ENCODE measurements at regions not wholly inside any gene's neighbourhood (a gene's known extent, or its start where the extent isn't known, plus 50 kb on each side); places are given as distances from the start of the nearest gene placed in this dataset.
"Not testable (repeated sequence)": the region's sequence is repeated elsewhere in the genome, so short reads cannot be mapped to it uniquely, and the experiment has no call there.

GRCh38 chr12:46661110-46661845 lies 164.5 kb downstream of the SLC38A4 start:
- DNase-seq (peak; percentile 45), ATAC-seq (ENCODE audit: low read depth in 2 of 2) (peak; percentile 88 to 92)
- Mint-ChIP-seq H3K27ac (peak overlapping the region in 2 of 6 donors; percentile 3 to 71), H3K9me3 (no peaks in the 10 kb centered on the region), H3K4me3 (peak overlapping the region in 7 of 8 donors; percentile 17 to 61 (median 54)), H3K4me1 (peaks cover 20 to 37% (median 24%) of the 10 kb centered on the region in 3 donors), H3K36me3 (no peaks in the 10 kb centered on the region), H3K27me3 (no peaks in the 10 kb centered on the region)

DNA sequence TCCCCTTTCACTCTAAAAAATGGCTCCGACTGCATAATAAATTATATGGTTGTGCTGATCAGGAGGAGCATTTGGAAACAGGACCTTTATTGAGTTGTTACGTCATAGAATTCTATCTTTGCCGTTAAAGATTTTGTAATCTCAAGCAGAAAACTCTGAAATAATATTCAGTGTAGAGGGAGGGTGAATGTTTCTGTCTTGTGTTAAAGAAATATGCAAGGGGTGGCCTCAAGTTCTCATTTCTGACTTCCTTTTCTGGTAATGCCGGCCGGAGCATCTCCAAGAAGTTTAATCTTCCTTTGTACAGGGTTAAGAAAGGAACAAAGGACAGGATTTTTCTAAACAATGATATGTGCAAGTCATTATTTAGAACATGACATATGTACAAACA lies 165.1 kb downstream of the SLC38A4 start:
- peaks cover 20 to 37% (median 24%) of the 10 kb centered on the region in 3 donors for H3K4me1 Mint-ChIP-seq
- H3K27ac Mint-ChIP-seq, result peak overlapping the region in 2 of 6 donors; percentile 3 to 27
- H3K36me3 Mint-ChIP-seq, result no peaks in the 10 kb centered on the region
- ATAC-seq (ENCODE audit: low read depth in 2 of 2) (peak in 1 of 2 donors; percentile 15), DNase-seq (no peak)
- H3K4me3 Mint-ChIP-seq, result peak overlapping the region in 6 of 8 donors; percentile 17 to 61 (median 54)
- H3K9me3 Mint-ChIP-seq, result no peaks in the 10 kb centered on the region
- no peaks in the 10 kb centered on the region for H3K27me3 Mint-ChIP-seq

GRCh38 chr12:46660276-46660675 lies 165.5 kb downstream of the SLC38A4 start:
- ATAC-seq (ENCODE audit: low read depth in 2 of 2) (no peak), DNase-seq (no peak)
- Mint-ChIP-seq H3K4me1 (peaks cover 20 to 37% (median 24%) of the 10 kb centered on the region in 3 donors), H3K27me3 (no peaks in the 10 kb centered on the region), H3K4me3 (peak overlapping the region in 4 of 8 donors; percentile 2 to 46 (median 36)), H3K9me3 (no peaks in the 10 kb centered on the region), H3K36me3 (no peaks in the 10 kb centered on the region), H3K27ac (peak overlapping the region in 1 of 6 donors; percentile 32)

GRCh38 chr12:46659824-46660223 lies 166.0 kb downstream of the SLC38A4 start:
- no peak for DNase-seq
- Mint-ChIP-seq H3K27me3 (no peaks in the 10 kb centered on the region), H3K27ac (peak overlapping the region in 2 of 6 donors; percentile 26 to 32), H3K4me1 (peaks cover 20 to 33% (median 20%) of the 10 kb centered on the region in 3 donors), H3K36me3 (no peaks in the 10 kb centered on the region), H3K9me3 (no peaks in the 10 kb centered on the region), H3K4me3 (peak overlapping the region in 6 of 8 donors; percentile 2 to 58 (median 36))
- no peak for ATAC-seq (ENCODE audit: low read depth in 2 of 2)

GRCh38 chr12:46659032-46659650 lies 166.7 kb downstream of the SLC38A4 start:
- H3K36me3 Mint-ChIP-seq, result peaks cover 6% of the 10 kb centered on the region in 2 donors
- H3K27ac Mint-ChIP-seq, result no peak overlapping the region
- peaks cover 20 to 30% (median 20%) of the 10 kb centered on the region in 3 donors for H3K4me1 Mint-ChIP-seq
- no peaks in the 10 kb centered on the region for H3K9me3 Mint-ChIP-seq
- DNase-seq (no peak), ATAC-seq (ENCODE audit: low read depth in 2 of 2) (no peak)
- H3K4me3 Mint-ChIP-seq, result peak overlapping the region in 1 of 8 donors; percentile 26
- no peaks in the 10 kb centered on the region for H3K27me3 Mint-ChIP-seq

DNA sequence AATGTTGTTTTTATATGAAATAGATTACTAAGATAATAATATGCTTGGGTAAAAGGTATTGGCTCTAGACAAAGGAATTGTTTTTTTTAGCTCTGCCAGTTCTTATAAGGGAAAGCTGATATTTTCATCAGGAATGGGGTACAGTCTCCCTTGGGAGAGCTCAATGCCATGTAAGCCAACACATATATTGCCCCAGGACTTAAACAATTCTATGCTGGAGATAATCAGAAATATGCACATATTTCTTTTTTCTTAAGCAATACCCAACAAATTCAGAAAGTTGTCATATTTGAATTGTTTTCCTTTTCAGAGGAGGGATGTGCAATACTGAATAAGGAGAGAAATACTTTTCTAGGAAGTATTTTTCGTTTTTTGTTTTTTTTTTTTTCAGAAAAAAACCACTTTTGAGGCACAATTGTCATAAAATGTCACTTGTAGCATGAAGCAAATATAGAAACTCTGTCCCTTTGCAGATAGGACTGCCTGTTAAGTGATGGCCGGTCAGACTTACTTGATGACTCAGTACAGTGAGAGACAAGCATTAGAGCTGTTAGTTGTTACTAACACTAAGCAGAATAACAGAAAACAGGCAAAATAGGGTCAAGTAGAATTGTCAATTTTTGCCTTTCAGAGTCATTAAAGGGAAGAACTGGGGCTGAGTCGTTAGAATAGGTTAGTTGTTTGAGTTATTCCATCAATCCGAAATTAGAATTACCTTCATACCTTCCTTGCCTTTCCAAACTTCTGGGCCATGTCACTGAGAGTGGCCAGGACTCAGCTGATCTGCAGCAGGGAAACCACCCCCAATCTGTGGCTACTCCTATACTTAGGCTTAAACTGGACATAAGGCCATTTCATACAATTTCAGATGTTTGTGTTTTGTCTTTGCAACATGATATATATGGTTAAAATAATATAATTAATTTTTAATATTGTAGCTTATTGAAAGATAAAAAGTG lies 168.1 kb downstream of the SLC38A4 start:
- DNase-seq (no peak), ATAC-seq (ENCODE audit: low read depth in 2 of 2) (no peak)
- no peak overlapping the region for H3K4me3 Mint-ChIP-seq
- no peaks in the 10 kb centered on the region for H3K9me3 Mint-ChIP-seq
- no peak overlapping the region for H3K27ac Mint-ChIP-seq
- H3K4me1 Mint-ChIP-seq, result peaks cover 20 to 30% (median 20%) of the 10 kb centered on the region in 3 donors
- peaks cover 7 to 8% of the 10 kb centered on the region in 2 donors for H3K36me3 Mint-ChIP-seq
- no peaks in the 10 kb centered on the region for H3K27me3 Mint-ChIP-seq

DNA sequence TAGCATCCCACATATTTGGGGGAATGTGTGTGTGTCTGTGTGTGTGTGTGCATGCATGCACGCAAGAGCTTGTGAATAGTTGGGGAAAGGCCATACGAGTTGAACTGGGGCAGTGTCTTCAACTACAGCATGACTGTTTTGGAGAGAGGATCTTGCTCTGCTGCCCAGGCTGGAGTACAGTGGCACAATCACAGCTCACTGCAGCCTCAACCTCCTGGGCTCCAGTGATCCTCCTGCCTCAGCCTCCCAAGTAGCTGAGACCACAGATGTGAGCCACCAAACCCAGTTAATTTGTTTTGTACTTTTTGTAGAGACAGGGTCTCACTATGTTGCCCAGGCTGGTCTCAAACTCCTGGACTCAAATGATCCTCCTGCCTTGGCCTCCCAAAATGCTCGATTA lies 169.8 kb downstream of the SLC38A4 start:
- H3K27me3 Mint-ChIP-seq; H3K9me3 Mint-ChIP-seq; DNase-seq; H3K27ac Mint-ChIP-seq; H3K4me3 Mint-ChIP-seq; ATAC-seq (ENCODE audit: low read depth in 2 of 2): not testable (repeated sequence)
- H3K4me1 Mint-ChIP-seq, result peaks cover 13 to 22% (median 14%) of the 10 kb centered on the region in 3 donors
- H3K36me3 Mint-ChIP-seq, result peaks cover 8 to 11% of the 10 kb centered on the region in 2 donors

- ATAC-seq (ENCODE audit: low read depth in 2 of 2), result no peak
- Mint-ChIP-seq H3K27ac (no peak overlapping the region), H3K4me3 (no peak overlapping the region), H3K27me3 (no peaks in the 10 kb centered on the region), H3K4me1 (no peaks in the 10 kb centered on the region), H3K9me3 (peaks cover 0 to 6% (median 0%) of the 10 kb centered on the region in 7 donors), H3K36me3 (peaks cover 11 to 14% of the 10 kb centered on the region in 2 donors)
- DNase-seq, result no peak
Observed at GRCh38 chr12:46653311-46653710, 172.5 kb downstream of the SLC38A4 start.

DNA sequence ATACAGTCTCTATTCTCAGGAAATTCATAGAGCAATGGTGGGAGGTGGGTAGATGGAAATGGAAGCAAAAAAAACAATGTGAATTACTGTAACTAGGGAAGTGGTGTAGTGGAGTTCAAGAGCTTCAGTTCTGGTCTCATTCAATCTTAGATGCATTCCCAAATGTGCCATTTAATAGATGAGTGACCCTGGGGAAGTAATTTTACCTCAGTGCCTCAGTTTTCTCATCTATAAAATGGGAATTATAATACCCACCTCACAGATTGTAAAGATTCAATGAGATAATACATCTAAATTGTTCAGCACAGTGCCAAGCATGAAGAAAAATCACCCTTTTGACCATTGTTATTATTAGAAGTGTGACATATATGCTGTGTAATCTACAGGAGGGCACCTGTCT lies 173.1 kb downstream of the SLC38A4 start:
- DNase-seq, result no peak
- no peak overlapping the region for H3K4me3 Mint-ChIP-seq
- H3K27ac Mint-ChIP-seq, result peak overlapping the region in 2 of 6 donors; percentile 15 to 23
- no peaks in the 10 kb centered on the region for H3K27me3 Mint-ChIP-seq
- no peaks in the 10 kb centered on the region for H3K4me1 Mint-ChIP-seq
- peaks cover 11 to 14% of the 10 kb centered on the region in 2 donors for H3K36me3 Mint-ChIP-seq
- H3K9me3 Mint-ChIP-seq, result peaks cover 0 to 9% (median 0%) of the 10 kb centered on the region in 7 donors
- no peak for ATAC-seq (ENCODE audit: low read depth in 2 of 2)

- Mint-ChIP-seq H3K27ac (peak overlapping the region in 1 of 6 donors; percentile 53), H3K9me3 (peaks cover 0 to 18% (median 4%) of the 10 kb centered on the region in 7 donors), H3K27me3 (no peaks in the 10 kb centered on the region), H3K4me3 (no peak overlapping the region), H3K36me3 (peaks cover 11 to 14% of the 10 kb centered on the region in 2 donors), H3K4me1 (no peaks in the 10 kb centered on the region)
- DNase-seq (no peak), ATAC-seq (ENCODE audit: low read depth in 2 of 2) (no peak)
Observed at GRCh38 chr12:46650688-46651087, 175.1 kb downstream of the SLC38A4 start.

DNA sequence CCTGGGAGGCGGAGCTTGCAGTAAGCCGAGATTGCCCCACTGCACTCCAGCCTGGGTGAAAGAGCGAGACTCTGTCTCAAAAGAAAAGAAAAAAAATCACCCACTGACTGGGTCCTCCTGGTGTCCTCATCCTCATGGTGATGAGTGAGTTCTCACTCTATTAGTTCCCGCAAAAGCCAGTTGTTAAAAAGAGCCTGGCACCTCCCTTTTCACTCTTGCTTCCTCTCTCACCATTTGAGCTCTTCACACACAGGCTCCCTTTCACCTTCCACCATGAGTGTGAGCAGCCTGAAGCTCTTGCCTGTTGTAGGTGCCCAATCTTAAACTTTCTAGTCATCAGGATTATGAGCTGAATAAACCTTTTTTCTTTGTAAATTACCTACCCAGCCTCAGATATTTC lies 176.4 kb downstream of the SLC38A4 start:
- Mint-ChIP-seq H3K4me1 (no peaks in the 10 kb centered on the region), H3K27me3 (no peaks in the 10 kb centered on the region), H3K9me3 (peaks cover 0 to 18% (median 4%) of the 10 kb centered on the region in 7 donors), H3K27ac (no peak overlapping the region), H3K36me3 (peaks cover 8 to 11% of the 10 kb centered on the region in 2 donors), H3K4me3 (peak overlapping the region in 1 of 8 donors; percentile 17)
- no peak for ATAC-seq (ENCODE audit: low read depth in 2 of 2)
- DNase-seq, result no peak

DNA sequence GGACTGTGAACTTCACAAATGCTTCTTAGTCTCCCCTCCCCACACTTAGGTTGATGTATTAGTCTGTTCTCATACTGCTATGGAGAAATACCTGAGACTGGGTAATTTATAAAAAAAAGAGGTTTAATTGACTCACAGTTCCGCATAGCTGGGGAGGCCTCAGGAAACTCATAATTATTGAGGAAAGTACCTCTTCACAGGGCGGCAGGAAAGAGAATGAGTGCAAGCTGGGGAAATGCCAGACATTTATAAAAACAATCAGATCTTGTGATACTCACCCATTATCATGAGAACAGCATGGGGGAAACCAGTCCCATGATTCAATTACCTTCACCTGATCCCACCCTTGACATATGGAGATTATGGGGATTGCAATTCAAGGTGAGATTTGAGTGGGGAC lies 178.8 kb downstream of the SLC38A4 start:
- no peaks in the 10 kb centered on the region for H3K27me3 Mint-ChIP-seq
- H3K4me1 Mint-ChIP-seq, result no peaks in the 10 kb centered on the region
- peaks cover 0 to 14% of the 10 kb centered on the region in 2 donors for H3K36me3 Mint-ChIP-seq
- no peak for ATAC-seq (ENCODE audit: low read depth in 2 of 2)
- DNase-seq, result no peak
- H3K9me3 Mint-ChIP-seq, result peaks cover 12 to 33% (median 15%) of the 10 kb centered on the region in 7 donors
- H3K4me3 Mint-ChIP-seq, result no peak overlapping the region
- peak overlapping the region in 1 of 6 donors; percentile 65 for H3K27ac Mint-ChIP-seq

GRCh38 chr12:46641649-46642048 lies 184.1 kb downstream of the SLC38A4 start:
- not testable (repeated sequence) for ATAC-seq (ENCODE audit: low read depth in 2 of 2); H3K4me3 Mint-ChIP-seq; H3K4me1 Mint-ChIP-seq; H3K27ac Mint-ChIP-seq; H3K27me3 Mint-ChIP-seq; DNase-seq
- Mint-ChIP-seq H3K36me3 (peaks cover 20 to 51% of the 10 kb centered on the region in 2 donors), H3K9me3 (peaks cover 27 to 60% (median 51%) of the 10 kb centered on the region in 7 donors)

Data from naive B cell (primary cell).